Vagina (tissue), 2 donors: ENCODE measurements at regions not wholly inside any gene's neighbourhood (a gene's known extent, or its start where the extent isn't known, plus 50 kb on each side); places are given as distances from the start of the nearest gene placed in this dataset.

Experiments used
- DNase-seq, 2 donors: peaks; one replicate each; pipeline ENCODE4 v3.0.0-alpha.2; 2017; ENCODE audit errors: extremely low spot score in 2 of 2
- H3K27ac ChIP-seq: fragments of 200-600 bp; sonication (generic); one replicate; pipeline ENCODE4 v1.5.1; 2019
- H3K27me3 ChIP-seq: fragments of 200-600 bp; sonication (generic); one replicate; pipeline ENCODE4 v1.5.1; 2019
- H3K36me3 ChIP-seq, 2 donors: fragments of 200-600 bp; sonication (generic); one replicate each; pipeline ENCODE4 v1.5.1; 2017 to 2019
- H3K4me1 ChIP-seq: fragments of 200-600 bp; sonication (generic); one replicate; pipeline ENCODE4 v1.5.1; 2019
- H3K4me3 ChIP-seq, 2 donors: fragments of 200-600 bp; sonication (generic); 1 replicate in 1 of 2; 2 replicates in 1 of 2; pipeline ENCODE4 v1.5.1; 2016 to 2019
- H3K9me3 ChIP-seq: fragments of 200-600 bp; sonication (generic); one replicate; pipeline ENCODE4 v1.5.1; 2019
- POLR2A ChIP-seq, 2 donors: fragments of 450-650 bp; IDR thresholded peaks; one replicate each; pipeline ENCODE4 v1.6.1; 2017; ENCODE audit warnings: antibody characterized with exemption in 2 of 2, mild to moderate bottlenecking in 2 of 2, moderate library complexity in 2 of 2
- POLR2AphosphoS5 ChIP-seq, 2 donors: sonication (generic); formaldehyde crosslinking; IDR thresholded peaks; one replicate each; pipeline ENCODE4 v1.9.0; 2017; ENCODE audit warnings: antibody characterized with exemption in 2 of 2, mild to moderate bottlenecking in 2 of 2, low read depth in 1 of 2; ENCODE audit not compliant: insufficient read depth in 1 of 2
- intact Hi-C: fragments of 100-400 bp; cut with DNase I; formaldehyde crosslinking; loops from one replicate; pipeline ENCODE4 v1.15.1; 2023
- TF ChIP-seq, protein P1 (sequence below), 3 experiments: fragments of 450-650 bp in 2 of 3; fragments of 200-600 bp in 1 of 3; sonication (generic) in 1 of 3; IDR thresholded peaks; one replicate each; pipeline ENCODE4 v1.5.1; 2017 to 2019; ENCODE audit warnings: antibody characterized with exemption in 3 of 3, mild to moderate bottlenecking in 2 of 3, moderate library complexity in 2 of 3

DNA sequence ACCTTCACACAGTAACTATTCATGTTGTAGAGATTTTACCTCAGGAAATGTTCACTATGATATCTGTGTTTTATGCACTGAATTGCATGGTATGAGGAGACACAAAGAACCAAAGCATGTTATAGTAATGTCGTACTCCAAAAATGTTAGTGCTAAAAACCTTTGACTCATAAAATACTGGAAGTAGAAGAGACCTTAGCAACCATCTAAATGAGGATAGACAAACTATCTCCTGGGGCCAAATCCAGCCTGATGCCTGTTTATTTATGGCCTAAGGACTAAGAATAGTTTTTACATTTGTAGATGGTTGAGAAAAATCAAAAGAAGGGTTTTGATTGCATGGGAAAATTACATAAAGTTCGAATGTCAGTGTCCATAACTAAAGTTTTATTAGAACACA is 535.1 kb downstream of the INHBA start:
- no peaks in the 10 kb centered on the region for H3K36me3 ChIP-seq
- no peaks in the 10 kb centered on the region for H3K27me3 ChIP-seq
- H3K9me3 ChIP-seq = no peaks in the 10 kb centered on the region
- no peak for DNase-seq
- no peak overlapping the region for H3K4me3 ChIP-seq
- H3K4me1 ChIP-seq = no peaks in the 10 kb centered on the region
- TF ChIP-seq, protein P1, sequence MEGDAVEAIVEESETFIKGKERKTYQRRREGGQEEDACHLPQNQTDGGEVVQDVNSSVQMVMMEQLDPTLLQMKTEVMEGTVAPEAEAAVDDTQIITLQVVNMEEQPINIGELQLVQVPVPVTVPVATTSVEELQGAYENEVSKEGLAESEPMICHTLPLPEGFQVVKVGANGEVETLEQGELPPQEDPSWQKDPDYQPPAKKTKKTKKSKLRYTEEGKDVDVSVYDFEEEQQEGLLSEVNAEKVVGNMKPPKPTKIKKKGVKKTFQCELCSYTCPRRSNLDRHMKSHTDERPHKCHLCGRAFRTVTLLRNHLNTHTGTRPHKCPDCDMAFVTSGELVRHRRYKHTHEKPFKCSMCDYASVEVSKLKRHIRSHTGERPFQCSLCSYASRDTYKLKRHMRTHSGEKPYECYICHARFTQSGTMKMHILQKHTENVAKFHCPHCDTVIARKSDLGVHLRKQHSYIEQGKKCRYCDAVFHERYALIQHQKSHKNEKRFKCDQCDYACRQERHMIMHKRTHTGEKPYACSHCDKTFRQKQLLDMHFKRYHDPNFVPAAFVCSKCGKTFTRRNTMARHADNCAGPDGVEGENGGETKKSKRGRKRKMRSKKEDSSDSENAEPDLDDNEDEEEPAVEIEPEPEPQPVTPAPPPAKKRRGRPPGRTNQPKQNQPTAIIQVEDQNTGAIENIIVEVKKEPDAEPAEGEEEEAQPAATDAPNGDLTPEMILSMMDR (IDR thresholded peaks at IDR 0.05) = no peak
- TF ChIP-seq POLR2A (IDR thresholded peaks at IDR 0.05) (no peak), POLR2AphosphoS5 (IDR thresholded peaks at IDR 0.05; ENCODE audit: insufficient read depth in 1 of 2, low read depth in 1 of 2) (no peak)
- intact Hi-C loops = no loop called here
- H3K27ac ChIP-seq = no peak overlapping the region

DNA sequence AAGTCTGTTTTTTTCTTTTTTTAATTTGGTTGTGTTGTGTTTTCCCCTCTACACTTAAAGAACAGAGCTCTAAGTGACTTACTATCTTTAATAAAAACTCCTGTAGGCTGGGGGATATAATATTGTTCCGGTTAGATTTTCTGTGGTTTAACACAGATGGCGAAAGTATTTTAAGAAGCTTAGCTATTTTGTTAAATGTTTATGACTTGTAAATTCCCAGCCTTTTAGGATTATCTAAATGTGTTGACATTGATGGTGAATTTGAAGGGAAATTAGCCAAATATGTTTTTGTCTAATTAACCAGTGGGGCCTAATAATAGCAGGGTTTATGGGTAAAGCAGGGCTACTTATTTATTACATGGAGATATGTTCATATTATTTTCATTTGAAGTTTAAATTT is 538.5 kb downstream of the INHBA start:
- intact Hi-C loops = no loop called here
- Histone ChIP-seq H3K27me3 (no peaks in the 10 kb centered on the region), H3K9me3 (no peaks in the 10 kb centered on the region), H3K4me1 (no peaks in the 10 kb centered on the region), H3K36me3 (no peaks in the 10 kb centered on the region), H3K27ac (no peak overlapping the region), H3K4me3 (no peak overlapping the region)
- DNase-seq = no peak
- TF ChIP-seq, protein P1 (IDR thresholded peaks at IDR 0.05) = no peak
- TF ChIP-seq POLR2AphosphoS5 (IDR thresholded peaks at IDR 0.05; ENCODE audit: insufficient read depth in 1 of 2, low read depth in 1 of 2) = no peak
- no peak for TF ChIP-seq POLR2A (IDR thresholded peaks at IDR 0.05)

DNA sequence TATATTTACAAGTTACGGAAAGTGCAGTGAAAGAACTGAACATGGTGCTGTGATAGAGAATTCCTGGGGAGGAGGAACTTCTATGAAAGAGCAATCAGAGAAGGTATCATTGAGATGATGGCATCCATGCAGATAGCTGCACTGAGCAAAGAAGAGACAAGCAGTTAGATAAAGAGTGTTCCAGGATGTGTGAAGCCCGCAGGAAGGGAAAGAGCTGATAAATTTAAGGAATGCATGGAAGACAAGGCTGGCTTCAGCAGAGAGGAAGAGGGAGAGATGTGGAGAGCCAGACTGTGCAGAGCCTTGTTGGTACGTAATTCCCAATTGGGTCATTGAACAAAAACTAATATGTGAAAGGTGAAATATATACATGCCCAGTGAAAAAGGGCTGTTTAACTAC is 538.9 kb downstream of the INHBA start:
- DNase-seq = no peak
- H3K27me3 ChIP-seq = no peaks in the 10 kb centered on the region
- intact Hi-C loops = no loop called here
- no peak overlapping the region for H3K27ac ChIP-seq
- no peaks in the 10 kb centered on the region for H3K36me3 ChIP-seq
- no peaks in the 10 kb centered on the region for H3K4me1 ChIP-seq
- no peak for TF ChIP-seq POLR2AphosphoS5 (IDR thresholded peaks at IDR 0.05; ENCODE audit: insufficient read depth in 1 of 2, low read depth in 1 of 2)
- TF ChIP-seq, protein P1 (IDR thresholded peaks at IDR 0.05) = no peak
- TF ChIP-seq POLR2A (IDR thresholded peaks at IDR 0.05) = no peak
- no peak overlapping the region for H3K4me3 ChIP-seq
- H3K9me3 ChIP-seq = no peaks in the 10 kb centered on the region

DNA sequence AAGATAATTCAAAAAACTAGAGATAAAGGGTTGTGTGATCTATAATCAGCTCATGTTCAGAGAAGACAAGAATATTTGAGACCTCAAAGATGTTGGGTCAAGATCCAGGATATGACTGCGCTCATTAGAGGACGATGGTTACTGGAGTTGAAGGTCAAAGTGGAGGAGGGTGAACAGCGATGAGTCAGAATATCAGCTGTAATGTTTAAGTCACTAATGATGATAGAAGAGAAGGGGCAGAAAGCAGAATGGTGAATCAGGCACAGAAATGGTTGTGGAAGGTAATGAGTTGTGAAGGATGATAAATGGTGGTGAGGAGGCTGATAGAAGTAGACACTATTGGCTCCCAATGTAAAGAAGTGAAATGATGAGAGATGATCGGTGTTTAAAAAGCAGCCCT is 540.3 kb downstream of the INHBA start:
- no peak overlapping the region for H3K27ac ChIP-seq
- DNase-seq = no peak
- TF ChIP-seq POLR2AphosphoS5 (IDR thresholded peaks at IDR 0.05; ENCODE audit: insufficient read depth in 1 of 2, low read depth in 1 of 2) = no peak
- TF ChIP-seq, protein P1 (IDR thresholded peaks at IDR 0.05) = no peak
- no peak for TF ChIP-seq POLR2A (IDR thresholded peaks at IDR 0.05)
- no peaks in the 10 kb centered on the region for H3K4me1 ChIP-seq
- no peak overlapping the region for H3K4me3 ChIP-seq
- no peaks in the 10 kb centered on the region for H3K9me3 ChIP-seq
- no peaks in the 10 kb centered on the region for H3K36me3 ChIP-seq
- intact Hi-C loops = no loop called here
- H3K27me3 ChIP-seq = no peaks in the 10 kb centered on the region

DNA sequence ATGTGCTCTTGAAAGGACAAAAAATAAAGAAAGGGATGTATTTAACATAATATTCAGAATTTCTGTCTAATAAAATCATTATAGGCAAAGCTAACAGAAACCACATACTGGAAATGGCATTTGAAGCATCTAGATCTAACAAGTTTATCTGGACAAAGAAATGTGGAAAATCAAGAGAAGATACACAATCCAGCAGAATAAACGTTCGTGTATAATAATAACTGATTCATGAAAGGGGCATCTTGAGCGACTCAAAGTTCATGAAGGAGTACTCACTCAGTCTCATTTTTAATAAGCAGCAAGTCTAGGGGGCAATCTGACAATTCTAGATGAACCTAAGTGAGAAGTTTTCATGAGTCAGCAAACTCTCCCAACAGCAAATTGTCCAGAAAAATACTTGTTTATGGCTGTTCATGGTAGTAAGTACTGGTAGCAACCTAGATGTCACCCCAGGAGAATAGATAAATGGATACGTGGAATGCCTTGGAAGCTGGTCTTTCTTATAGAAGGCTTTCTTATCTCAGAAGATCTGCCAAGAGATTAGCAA is 541.8 kb downstream of the INHBA start:
- intact Hi-C loops = no loop called here
- no peak for TF ChIP-seq POLR2AphosphoS5 (IDR thresholded peaks at IDR 0.05; ENCODE audit: insufficient read depth in 1 of 2, low read depth in 1 of 2)
- TF ChIP-seq, protein P1 (IDR thresholded peaks at IDR 0.05) = no peak
- TF ChIP-seq POLR2A (IDR thresholded peaks at IDR 0.05) = no peak
- no peaks in the 10 kb centered on the region for H3K27me3 ChIP-seq
- H3K4me3 ChIP-seq = no peak overlapping the region
- no peaks in the 10 kb centered on the region for H3K36me3 ChIP-seq
- no peak overlapping the region for H3K27ac ChIP-seq
- no peaks in the 10 kb centered on the region for H3K4me1 ChIP-seq
- H3K9me3 ChIP-seq = no peaks in the 10 kb centered on the region
- DNase-seq = no peak
